NCI-H345 (cell line): ENCODE measurements at regions not wholly inside any gene's neighbourhood (a gene's known extent, or its start where the extent isn't known, plus 50 kb on each side); places are given as distances from the start of the nearest gene placed in this dataset.
"Not testable (repeated sequence)": the region's sequence is repeated elsewhere in the genome, so short reads cannot be mapped to it uniquely, and the experiment has no call there.

Experiments used
- DNase-seq: peaks from one replicate; lab custom pipeline; 2025; lab: John Stamatoyannopoulos, UW

GRCh38 chr6:6867404-6867799 lies 240.4 kb upstream of the RREB1 start:
- no peak for DNase-seq

DNA sequence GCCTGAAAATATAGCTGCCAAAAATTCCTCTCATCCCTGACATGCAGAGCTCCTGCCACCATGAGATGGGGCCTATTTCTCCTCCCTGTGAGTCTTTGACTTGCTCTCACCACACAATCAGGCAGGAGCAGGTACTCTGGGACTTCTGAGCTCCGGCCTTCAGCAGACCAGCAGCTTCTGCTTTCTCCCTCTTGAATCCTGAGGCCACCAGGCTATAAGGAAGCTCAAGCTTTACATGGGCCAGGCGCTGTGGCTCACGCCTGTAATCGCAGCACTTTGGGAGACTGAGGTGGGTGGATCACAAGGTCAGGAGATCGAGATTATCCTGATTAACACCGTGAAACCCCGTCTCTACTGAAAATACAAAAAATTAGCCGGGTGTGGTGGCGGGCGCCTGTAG lies 238.7 kb upstream of the RREB1 start:
- DNase-seq = no peak

GRCh38 chr6:6870921-6871320 lies 236.8 kb upstream of the RREB1 start:
- no peak for DNase-seq

GRCh38 chr6:6872459-6873344 lies 235.1 kb upstream of the RREB1 start:
- no peak for DNase-seq

DNA sequence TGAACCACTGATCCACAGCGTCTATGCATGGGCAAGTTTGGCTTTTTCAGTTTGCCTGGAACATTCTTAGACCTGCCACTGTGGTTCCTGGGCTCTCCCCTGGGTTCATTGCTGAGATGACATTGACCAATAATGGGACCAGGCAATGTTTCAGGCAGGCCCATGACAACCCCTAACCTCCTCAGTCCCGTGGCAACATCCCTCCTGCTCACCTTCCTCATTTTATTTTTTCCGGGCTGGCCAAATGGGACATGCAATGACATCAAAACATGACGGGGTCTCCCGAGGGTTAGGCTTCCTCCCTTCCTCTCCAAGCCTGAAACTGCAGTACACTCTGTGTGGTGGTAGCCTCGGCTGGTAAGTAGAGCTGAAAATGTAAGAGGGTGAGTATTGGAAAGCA lies 234.0 kb upstream of the RREB1 start:
- DNase-seq = no peak

DNA sequence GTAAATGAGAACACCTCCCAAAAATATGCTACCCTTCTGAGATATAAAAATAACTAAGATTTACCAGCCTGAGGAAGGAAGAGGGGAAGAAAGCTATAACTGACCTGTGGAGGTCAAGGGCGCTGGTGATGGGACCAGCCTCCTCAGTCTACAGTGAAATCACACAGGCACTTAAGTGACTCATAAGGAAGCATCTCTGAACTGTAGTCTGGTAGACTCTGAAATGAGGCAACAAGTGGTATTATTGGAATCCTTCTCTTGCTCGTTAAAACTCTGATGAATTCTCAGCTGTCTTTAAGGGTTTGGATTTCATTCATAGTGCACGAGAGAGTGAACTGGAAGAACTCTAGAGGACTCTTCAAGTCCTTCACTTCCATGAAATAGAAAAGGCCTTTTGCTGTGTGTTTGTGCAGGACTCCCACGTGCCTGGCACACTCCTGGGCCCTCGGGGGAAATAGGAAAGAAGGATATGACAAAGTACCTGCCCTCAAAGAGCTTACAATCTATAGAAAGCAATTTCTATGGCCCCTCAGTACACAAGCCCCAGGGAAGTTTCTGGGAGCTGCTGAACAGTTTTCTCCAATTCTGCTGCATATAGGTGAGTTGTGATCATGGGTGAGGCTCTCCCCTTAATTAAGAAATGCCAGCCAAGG lies 231.8 kb upstream of the RREB1 start:
- DNase-seq = no peak

DNA sequence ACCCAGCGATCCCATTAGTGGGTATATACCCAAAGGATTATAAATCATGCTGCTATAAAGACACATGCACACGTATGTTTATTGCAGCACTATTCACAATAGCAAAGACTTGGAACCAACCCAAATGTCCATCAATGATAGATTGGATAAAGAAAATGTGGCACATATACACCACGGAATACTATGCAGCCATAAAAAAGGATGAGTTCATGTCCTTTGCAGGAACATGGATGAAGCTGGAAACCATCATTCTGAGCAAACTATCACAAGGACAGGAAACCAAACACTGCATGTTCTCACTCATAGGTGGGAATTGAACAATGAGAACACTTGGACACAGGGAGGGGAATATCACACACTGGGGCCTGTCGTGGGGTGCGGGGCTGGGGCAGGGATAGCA lies 230.0 kb upstream of the RREB1 start:
- DNase-seq = not testable (repeated sequence)

GRCh38 chr6:6878887-6879585 lies 228.7 kb upstream of the RREB1 start:
- DNase-seq = no peak

DNA sequence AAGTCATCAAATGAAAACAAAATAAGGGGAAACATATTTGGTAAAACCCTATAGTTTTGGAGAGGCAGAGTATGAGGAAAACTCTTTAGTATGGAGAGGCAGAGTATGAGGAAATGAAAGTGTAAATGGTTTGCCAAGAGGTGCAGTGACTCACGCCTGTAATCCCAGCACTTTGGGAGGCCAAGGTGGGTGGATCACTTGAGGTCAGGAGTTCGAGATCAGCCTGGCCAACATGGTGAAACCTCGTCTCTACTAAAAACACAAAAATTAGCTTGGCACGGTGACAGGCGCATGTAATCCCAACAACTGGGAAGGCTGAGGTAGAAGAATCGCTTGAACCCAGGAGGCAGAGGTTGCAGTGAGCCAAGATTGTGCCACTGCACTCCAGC lies 228.2 kb upstream of the RREB1 start:
- DNase-seq = not testable (repeated sequence)

DNA sequence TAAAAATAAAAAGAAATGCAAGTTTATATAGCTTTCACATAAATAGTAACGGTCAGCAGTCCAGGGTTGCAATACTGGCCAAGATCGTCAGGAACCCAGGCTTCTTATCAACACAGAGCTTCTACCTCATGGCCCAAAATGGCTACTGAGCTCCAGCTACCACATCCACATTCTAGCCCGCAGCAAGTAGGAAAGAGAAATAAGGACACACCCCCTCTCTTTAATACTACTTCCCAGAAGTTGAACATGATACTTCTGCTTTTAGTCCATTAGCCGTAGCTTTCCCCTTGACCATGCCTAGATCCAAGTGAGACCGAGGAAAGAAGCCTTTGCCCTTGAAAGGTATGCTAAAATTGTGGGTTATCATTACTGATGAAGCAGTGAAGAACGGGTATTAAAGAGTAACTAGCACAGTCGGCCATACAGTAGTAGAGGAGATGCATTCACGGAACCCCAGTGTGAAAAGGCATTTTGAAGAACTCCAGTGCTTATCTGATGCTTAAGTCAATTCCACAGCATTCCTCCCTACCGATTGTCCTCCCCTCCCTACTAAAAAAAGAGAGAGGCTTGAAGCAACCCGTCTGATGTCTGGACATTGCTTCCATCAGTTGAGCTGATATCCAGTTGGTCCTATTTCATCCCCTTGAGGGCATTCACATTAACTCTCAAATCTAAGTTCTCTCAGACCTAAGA lies 226.9 kb upstream of the RREB1 start:
- no peak for DNase-seq

- no peak for DNase-seq
These were observed 226.1 kb upstream of the RREB1 start for GRCh38 chr6:6881438-6882225.

GRCh38 chr6:6882592-6882991 lies 225.2 kb upstream of the RREB1 start:
- no peak for DNase-seq

DNA sequence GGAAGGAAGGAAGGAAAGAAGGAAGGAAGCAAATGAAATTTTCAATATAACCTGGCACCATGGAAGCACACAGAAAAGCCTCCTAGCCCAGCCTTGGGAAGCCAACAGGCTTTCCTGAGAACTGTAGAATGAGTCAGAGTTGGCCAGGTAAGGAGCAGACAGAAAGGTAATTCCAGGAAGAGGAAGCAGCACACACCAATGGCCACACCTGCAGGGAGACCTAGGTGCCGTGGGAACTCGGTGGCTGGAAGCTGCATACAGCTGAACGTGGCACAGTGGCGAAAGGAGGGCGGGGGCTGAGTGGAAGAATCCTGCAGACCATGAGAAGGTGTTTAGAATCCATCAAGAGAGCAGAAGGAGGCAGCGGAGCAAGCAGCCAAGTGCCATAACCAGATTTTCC lies 224.8 kb upstream of the RREB1 start:
- DNase-seq = no peak

GRCh38 chr6:6884193-6884627 lies 223.6 kb upstream of the RREB1 start:
- no peak for DNase-seq

DNA sequence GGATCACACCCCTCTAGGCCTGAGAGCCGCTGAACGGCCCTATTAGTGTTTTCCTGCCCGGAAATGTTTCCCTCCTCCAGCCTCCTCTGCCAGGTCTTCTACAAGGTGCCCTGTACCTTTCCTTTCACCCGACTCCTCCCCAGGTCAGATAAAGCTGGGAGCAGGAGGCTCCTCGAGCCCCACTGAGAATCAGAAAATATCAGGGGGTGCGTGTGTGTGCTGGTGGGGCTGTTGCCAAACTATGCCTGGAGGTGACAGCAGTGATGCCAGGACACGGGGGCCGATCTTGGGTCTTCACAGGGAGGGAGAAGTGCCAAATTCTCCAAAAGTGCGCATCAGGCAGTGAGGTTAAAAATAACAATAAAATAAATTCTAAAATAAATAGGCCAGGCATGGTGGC lies 222.8 kb upstream of the RREB1 start:
- DNase-seq = no peak

DNA sequence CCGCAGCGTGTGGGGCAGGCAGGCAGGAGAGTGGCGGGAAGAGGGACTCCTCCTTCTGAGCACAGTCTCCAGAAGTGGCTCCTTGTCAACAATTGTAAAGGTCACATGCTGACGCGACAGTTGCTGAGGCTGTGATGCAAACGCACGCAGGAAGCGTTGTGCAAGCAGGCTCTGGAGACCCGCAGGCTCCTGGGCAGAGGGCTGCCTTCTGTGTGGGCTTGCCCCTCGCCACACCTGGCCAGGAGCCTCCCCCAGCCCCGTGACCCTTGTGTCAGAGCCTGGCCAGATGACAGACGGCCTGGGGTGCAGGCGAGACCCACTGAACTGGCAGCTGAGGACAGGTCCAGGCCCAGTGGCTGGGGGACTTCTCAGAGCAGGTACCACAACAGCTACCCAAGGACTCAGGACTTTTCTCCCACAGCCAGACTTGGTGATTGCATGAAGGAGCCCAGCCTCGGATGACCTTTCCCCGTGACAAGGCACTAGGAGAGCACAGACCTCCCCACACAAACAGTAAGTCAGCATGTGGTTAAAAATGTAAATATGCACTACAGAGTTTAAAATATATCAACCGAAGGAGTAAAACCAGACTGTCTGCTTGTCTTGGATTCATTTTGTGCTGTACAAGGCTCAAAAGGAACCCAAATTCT lies 222.1 kb upstream of the RREB1 start:
- DNase-seq = no peak

- DNase-seq = no peak
These were observed 221.4 kb upstream of the RREB1 start for GRCh38 chr6:6886171-6886885.

DNA sequence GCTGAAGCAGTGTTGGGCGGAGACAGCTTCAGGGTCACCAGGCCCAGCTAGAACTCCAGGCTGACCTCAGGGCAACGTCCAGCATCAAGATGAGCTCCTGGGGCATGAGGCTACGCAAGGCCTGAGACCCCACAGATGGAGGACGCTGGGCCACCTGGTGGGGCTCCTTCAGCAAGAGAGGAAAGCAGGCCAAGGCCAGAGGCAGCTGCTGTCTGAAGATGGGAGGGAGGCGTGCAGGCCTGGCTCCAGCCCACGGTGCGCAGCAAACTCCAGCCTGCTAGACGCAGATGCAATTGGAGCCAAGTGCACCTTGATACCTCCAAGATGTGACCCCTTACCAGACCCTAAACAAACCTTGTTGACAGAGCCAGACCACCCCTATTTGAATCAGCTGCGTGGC lies 220.9 kb upstream of the RREB1 start:
- DNase-seq = no peak

GRCh38 chr6:6889601-6890000 lies 218.2 kb upstream of the RREB1 start:
- no peak for DNase-seq

DNA sequence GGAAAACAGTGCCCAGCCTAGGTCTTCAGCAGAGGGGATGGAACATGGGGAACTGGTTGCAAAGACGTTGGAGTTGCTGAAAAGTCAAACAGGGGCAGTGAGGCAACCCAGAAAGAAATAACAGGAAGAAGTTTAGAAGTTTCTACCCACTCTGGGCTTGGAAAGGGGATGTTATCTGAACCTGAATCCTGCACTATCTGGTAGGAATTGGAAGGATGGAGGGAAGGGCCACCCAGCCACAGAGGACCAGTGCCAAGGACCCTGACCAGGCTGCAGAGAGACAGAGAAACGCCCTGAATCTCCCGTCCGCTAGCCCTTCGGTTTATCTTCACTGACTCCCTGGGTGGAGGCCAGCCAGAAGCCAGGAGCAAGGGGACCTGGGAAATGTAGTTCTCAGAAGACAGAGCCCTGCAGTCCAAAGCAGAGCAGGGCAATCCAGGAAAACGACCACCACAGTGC lies 217.3 kb upstream of the RREB1 start:
- no peak for DNase-seq
